Hepatocyte (in vitro differentiated cells): ENCODE measurements at regions not wholly inside any gene's neighbourhood (a gene's known extent, or its start where the extent isn't known, plus 50 kb on each side); places are given as distances from the start of the nearest gene placed in this dataset.

Experiments used
- CTCF ChIP-seq: fragments of 200-600 bp; sonication (generic); IDR thresholded peaks from 2 replicates; pipeline ENCODE4 v1.5.1; 2016; ENCODE audit warnings: antibody characterized with exemption, mild to moderate bottlenecking; ENCODE audit not compliant: poor library complexity
- EZH2phosphoT487 ChIP-seq: fragments of 200-600 bp; sonication (generic); IDR thresholded peaks from one replicate; pipeline ENCODE4 v1.6.1; 2018; ENCODE audit warnings: antibody characterized with exemption, mild to moderate bottlenecking, low read depth, moderate library complexity; ENCODE audit not compliant: unreplicated experiment, severe bottlenecking

- no peak for TF ChIP-seq CTCF
- no peak for TF ChIP-seq EZH2phosphoT487
These were observed 597.7 kb downstream of the OTOL1 start for GRCh38 chr3:162094301-162094700.
